OCI-M1 (cell line): ENCODE measurements at regions not wholly inside any gene's neighbourhood (a gene's known extent, or its start where the extent isn't known, plus 50 kb on each side); places are given as distances from the start of the nearest gene placed in this dataset.

Source experiments
- DNase-seq: peaks from one replicate; lab custom pipeline; 2025; lab: John Stamatoyannopoulos, UW

DNA sequence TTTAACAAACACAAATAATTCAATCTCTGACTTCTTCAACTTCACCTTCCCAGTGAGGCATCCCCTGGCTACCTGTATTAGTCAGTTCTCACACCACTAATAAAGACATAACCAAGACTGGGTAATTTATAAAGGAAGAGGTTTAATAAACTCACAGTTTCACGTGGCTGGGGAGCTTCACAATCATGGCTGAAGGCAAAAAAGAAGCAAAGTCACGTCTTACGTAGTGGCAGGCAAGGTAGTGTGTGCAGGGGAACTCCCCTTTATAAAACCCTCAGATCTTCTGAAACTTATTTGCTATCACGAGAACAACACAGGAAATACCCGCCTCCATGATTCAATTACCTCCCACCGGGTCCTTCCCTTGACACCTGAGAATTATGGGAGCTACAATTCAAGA, 478.5 kb downstream of the ADGRL2 start:
- no peak for DNase-seq

DNA sequence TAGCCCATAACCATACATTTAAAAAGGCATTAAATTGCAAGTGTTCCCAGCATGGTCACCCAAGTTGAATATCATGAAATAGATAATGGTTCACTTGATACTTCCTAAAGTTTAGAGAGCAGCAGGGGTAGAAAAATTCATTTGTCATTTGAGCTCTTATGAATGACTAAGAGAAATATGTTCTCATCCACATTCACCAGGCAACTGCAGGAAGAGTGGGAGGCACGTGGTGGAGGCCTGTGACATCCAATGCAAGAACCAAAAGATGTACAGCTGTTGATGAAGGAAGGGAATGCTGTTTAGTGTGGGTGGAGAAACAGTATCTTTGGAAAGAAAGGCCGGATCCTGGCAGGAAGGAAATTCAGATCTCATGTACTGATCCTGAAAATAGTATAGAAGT, 473.1 kb downstream of the ADGRL2 start:
- DNase-seq: no peak

DNA sequence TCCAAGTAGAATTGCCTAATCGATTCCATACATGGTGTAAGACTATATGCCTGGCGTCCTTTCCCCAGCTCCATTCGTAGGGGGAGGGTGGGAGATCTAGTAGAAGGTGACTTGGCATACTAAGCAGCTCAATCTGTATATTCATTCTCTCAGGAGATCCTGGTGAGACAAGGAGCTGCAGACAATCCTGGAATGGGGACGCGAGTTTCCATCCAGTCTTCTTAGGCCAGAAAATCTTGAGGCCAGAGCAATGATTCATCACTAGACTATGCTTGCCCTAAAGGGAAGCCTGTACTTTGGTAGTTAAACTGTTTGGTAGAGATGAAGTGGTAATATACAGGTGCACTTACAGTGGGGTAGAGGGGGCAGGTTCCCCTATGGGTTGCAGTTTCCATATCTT, 468.7 kb downstream of the ADGRL2 start:
- DNase-seq: no peak

DNA sequence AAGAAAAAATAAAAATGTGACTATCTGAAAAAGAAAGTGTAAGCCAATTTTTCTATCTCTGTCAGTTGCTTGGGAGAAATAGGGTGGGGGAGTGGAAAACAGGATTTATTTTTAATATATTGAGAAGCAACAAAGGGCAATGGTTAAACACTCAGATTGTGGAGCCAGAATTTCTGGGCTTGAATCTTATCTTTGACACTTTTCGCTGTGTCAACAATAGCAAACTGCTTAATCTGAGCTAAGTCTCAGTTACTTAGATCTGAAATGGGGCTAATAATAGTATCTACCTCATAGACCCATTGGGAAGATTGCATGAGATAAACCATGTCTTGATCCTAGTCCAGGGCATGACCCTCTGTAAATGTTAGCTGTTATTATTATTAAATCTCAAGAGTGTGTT, 468.1 kb downstream of the ADGRL2 start:
- DNase-seq: no peak

DNA sequence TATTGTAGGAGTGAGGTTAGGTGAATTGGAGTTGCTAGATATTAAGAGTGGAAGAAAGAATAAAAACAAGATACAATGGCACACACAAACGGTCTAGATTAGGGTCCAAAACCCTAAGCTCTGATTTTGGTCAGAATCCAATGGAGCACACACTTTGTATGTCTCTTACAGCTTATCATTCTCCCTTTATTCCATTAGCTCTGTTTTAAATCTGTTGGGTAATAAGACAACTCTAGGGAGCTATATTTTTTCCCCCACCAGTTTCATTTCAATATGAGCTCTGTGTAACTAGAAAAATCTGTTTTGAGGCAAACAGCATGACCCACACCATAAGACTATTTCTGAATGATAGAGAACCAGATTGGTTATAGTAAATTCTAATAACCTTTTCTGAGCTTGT, 465.6 kb downstream of the ADGRL2 start:
- no peak for DNase-seq

DNA sequence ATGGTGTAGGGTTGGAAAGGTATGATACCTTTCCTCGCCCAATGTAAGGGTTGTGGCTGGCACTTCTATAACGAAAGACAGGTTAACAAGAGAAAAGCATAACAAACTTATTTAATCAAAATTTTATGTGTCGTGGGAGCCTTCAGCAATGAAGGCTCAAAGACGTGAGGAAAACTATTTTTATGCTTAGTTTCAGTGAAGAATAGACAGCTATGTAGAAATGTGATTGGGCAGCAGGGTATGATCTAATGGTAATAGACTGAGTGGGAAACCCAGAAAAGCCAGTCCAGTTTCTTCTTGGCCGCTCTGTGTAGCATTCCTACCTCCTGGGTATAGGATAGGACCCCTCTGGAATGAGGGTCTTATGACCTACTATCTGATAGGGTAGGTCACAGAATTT, 464.7 kb downstream of the ADGRL2 start:
- DNase-seq: no peak

DNA sequence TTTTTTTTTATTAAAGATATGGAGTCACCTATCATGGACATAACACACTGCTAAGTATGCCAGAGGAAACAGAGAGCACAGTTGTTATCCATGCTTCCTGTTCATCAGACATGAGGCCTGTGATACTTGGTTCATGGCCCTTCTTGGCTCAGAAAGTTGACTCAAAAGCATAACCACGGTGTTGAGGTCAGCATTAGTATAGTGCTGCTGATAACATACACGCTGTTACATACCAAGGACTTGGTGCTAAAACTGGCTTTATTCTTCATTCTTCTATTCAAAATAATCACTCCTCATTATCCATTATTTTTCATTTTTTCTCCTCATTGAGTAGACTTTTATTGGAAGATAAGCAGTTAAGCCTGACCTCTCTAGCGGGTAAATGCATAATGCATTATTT, 464.1 kb downstream of the ADGRL2 start:
- DNase-seq: no peak

DNA sequence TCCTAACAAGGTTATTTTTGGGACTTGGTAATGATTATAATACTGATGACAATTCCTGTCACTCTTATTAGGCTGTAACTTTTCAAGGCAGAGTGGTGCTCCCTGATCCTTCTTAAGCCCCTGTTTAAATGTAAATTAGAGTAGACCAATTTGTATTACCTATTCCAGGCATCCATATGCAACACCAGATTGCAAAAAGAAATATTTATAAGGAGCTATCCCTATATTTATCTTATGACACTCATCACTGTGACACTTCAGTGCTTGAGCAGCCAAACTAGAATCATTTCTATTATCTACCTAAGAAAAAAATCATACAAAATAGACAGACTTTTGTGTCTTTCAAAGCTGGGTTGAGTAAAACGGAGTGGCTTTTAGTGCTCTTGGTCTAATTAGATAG, 462.7 kb downstream of the ADGRL2 start:
- DNase-seq: no peak

DNA sequence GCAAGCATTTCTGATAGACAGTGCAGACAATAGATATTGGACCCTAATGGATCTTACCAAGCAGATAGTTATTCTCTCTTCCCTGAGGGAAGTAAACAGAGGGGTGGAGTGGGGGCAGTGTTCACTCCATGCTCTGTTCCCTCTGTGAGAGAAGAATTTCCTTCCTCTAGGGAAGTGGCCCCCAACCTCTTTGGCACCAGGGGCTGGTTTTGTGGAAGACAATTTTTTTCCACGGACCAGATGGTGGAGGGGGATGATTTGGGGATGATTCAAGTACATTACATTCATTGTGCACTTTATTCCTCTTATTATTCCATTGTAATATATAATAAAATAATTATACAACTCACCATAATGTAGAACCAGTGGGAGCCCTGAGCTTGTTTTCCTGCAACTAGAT, 459.9 kb downstream of the ADGRL2 start:
- no peak for DNase-seq

DNA sequence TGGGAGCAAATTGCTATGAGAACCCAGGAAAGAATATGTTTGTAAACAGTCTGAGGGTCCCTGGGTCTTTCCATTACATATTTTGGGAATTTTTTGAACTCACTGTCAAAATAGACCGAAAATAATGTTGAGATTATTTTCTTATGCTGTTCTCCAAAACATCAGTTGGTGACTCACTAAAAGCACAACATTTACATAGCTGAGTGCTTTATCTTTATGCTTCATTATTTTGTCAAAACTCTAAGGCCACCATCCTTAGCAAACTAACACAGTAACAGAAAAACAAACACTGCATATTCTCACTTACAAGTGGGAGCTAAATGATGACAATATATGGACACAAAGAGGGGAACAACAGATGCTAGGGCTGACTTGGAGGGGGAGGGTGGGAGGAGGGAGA, 459.3 kb downstream of the ADGRL2 start:
- no peak for DNase-seq

DNA sequence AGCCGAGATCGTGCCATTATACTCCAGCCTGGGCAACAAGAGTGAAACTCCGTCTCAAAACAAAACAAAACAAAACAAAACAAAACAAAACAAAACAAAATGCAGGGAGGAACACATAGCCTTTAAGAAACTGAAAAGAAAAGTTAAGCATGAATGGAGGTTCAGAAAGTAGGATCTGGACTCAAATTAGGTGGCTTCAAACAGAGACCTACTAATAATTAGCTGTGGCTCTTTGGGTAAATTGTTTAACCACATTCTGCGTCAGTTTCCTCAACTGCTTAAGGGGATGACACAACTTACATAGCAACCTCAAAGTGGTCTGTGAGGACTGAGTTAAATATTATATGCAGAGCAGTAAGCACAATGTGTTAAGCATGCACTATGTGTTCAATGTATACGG, 458.2 kb downstream of the ADGRL2 start:
- DNase-seq: no peak

DNA sequence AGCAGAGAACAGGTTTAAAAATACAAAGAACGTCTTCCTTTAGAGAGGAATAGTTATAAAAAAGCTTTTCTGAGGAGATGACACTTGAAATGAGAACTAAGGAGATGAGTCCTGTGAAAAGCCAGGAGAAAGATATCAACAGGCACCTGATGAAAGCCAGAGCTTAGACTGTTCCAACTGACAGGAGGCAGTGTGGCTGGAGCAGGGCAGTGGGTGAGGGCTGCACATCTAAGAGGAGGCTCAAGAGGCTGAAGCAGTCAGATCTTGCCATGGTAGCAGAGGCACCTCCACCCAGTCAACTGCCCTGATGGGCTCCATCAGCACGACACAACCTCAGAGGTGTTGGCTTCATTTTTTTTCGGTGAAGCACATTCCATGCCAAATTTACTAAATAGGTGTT, 445.3 kb downstream of the ADGRL2 start:
- no peak for DNase-seq

DNA sequence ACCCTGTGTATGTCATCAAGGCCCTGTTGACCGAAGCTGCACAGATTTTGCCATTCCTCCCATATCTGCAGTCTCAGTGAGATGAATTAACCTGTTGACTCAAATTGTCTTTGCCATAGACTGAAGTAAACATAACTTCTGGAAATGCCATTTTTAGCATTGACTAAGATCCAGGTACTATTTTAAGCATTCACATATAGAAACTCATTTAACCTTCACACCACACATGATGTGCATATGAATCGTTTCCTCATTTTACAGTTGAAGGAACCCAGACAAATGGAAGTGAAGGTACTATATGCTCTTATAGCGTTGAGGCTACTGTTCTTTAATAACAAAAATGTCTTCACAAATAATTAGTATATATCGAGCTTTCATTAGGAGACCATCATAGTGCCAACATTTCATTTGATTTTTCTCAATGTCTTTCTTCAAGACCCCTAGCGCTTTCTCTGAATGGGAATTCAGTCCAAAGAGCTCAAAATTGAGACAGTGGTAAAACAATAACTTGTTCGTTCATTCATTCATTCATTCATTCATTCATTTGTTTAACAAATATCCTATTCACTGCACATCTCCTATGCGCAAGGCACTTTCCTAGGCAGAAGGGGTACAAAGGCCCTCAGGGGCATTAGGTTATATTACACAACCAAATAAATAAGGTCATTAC, 444.7 kb downstream of the ADGRL2 start:
- DNase-seq: no peak

DNA sequence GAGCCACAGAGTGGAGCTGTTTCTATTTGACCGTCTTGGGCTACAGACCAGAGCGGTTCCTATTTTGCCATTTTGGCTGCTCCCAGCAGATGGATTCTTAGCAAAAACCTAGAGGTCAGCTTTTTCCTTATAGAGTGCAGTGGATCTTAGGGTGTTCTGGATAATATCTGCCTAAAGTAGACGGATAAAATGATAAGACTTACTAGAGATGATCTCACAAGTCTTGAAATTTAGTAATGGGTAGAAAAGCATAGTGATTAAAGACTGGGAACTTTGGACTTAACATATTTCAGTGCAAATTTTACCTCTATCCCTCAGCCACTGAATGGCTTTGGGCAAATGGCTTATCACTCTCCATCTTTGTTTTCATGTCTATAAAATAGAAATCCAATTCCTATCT, 439.8 kb downstream of the ADGRL2 start:
- no peak for DNase-seq

DNA sequence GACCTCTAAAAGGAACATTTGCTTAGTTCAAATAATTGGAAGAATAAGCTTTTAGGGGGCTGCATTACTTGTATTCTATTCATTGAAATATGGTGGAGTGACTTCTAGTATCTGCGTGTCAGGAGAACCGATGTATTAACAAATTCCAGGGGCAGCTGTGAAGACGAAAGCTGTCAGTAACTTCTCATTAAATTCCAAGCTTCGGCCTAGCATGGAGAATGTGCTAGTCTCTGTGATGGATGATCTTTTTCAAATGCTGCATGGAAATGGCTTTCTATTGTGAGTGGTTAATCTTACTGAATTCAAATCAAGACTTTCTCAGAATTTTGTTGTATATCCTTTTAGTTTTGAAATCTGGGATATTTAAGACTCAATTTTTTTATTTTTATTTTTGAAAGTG, 429.9 kb downstream of the ADGRL2 start:
- DNase-seq: no peak

DNA sequence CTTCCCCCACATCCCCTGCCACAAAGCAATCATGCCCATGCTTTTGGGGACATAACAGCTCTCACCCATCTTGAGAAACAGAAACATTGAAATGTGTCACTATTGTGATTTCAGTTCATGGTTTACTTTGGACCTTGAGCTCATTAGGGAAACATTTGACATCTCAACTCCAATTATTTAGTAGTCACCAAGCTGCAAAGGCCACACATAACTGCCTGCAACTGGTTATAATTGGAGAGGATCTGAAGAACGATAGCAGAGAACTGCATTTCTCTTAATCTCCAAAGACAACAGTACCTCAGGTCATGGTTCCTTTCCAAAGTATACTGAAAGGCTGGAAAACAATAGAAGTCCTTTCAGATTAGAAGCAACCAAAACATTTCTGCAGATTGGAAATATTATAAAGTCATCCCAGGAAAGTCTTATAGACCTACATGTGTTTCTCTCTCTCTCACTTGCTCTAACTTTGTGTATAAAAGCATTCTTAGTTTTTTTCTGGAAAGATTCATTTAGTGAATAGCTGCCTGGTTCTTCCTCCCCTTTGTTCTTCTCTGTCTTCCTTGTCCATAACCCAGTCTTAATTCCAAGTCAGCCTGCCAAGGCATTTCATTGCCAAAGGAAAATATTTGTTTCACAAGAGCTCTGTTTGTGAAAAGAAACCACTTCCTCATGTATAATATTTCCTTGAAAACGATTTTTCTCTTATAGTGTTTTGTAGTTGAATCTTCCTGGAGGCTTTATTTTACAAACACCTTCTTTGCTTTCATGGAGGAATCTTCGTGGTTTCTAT, 426.8 kb downstream of the ADGRL2 start:
- peak; percentile 8 for DNase-seq

DNA sequence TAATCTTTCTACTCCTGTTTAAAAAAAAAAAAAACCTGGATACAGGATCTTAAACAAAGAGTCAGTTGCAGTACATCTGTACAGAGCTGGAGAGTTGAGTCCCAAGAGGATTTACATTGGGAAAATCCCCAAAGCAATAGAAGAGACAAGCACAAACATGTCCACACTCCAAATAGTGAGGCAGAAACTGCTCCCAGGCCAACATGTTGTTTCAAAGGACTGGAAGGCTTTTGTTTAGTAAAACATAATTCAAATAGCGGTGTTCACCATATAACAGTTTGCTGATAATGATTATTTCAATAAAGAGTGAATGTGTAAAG, 425.4 kb downstream of the ADGRL2 start:
- DNase-seq: no peak

DNA sequence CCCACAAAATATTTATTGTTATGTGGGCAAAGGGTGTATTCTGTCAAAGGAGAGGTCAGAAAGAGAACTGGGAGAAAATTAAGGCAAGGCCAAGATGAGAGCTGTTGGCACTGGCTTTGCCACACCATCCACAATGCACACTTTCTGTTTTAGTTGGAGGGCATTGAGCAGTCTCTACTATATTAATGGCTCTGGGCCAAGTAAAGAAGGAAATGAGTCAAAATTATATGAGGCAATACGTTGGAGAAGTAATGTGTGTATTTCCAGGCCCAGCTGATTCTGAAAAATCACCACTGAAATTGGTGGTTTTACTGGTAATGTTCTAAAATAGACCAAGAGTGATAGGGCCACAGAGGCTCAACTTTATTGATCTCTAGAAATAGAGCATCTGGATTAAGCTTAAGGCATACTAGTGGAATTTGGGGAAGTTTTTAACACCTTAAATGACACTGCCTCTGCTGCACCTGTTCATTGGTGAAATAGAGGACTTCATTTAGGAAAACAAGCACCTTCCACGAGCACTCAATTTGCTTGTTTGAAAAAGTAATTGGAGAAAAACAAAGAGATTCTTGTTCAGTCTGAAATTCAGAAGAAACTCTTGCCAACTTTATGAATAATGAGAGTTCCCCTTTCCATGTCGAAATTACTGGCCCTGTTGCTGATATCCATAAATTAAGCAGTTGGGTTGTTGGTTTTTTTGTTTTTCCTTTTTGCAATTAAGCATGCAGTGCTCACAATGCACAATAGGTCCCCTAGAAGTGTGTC, 424.9 kb downstream of the ADGRL2 start:
- peak; percentile 39 for DNase-seq

DNA sequence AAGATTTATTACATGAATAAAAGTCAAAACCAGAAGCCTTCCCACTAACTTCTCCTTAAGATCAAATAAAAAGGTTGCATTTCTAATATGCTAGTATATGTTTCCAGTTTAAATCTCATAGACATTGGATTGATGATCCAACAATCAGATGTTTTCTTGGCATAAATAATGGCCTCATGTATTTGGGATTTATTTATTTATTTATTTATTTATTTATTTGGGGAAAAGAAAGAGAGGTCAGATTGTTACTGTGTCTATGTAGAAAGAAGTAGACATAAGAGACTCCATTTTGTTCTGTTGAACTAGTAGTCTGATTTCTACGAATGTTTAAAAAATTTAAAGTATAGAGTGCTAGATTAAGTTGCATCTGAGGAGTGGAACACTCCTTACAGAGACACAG, 422.4 kb downstream of the ADGRL2 start:
- no peak for DNase-seq

DNA sequence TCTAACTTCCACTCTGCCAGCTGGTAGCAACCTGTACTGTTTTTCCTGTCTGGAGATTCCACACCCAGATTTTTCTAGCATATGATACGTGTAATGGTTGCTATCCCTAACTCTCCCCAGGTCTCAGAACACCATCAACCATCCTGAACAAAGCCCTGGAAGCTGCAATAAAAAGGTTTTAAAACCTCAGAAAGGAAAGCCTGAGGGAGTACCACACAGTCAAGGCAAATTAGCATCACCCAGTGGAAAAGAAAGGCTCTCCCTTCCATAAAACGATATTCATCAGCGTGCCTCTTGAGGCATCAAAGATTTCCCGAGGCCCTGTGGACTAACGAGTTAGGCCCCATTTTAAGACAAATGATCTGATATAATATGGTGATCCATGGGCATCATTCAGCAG, 421.0 kb downstream of the ADGRL2 start:
- no peak for DNase-seq

DNA sequence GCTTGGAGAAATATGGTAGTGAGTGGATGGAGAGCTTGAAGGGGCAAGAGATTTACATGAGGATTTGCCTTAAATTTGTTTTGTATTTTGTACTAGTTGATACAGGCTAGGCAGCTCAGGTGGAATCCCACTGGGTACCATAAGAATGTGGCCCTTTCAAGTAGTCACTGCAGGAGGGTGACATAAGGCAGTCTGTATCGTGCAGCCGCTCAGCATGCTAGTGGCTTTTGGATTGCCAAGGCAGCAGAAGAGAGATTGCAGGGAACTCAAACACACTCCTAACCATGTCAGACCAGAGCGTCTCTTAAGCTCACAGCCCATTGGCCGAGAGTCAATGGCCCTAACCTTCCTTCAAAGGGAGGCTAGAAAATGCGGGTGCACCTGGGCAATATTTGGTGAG, 420.0 kb downstream of the ADGRL2 start:
- DNase-seq: no peak

DNA sequence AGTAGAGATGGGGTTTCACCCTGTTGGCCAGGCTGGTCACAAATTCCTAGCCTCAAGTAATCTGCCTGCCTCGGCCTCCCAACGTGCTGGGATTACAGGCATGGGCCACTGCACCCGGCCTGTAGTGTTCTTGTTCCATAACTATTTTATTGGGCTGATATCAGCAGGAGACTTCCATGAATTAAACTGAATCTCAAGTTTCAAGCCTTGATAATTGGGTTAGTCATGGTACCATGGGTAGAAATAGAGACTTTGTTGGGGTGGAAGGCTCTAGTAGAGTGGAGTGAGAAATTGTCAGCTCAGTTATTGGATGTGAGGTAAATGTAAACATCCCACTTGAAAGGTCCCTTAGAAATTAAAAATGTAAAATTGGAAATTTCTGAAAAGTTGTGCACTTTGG, 419.1 kb downstream of the ADGRL2 start:
- no peak for DNase-seq

DNA sequence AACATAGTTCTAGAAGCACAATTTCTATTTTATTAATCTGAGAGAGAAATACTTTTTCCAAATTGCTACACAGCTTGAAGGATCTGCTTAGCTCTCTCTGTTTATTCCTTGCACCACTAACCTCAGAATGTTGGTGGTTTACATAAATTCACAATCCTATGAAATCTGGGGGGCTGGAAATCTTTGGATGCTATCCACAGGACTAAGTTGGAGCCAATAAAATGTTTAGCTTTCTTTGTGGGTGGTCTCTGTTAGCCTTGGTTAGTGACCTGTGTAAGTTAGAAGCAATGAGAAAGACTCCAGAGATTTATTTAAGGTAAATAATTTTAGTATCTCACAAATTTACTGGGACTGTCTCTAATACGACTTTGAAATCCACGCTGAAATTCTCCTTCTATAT, 418.1 kb downstream of the ADGRL2 start:
- no peak for DNase-seq

DNA sequence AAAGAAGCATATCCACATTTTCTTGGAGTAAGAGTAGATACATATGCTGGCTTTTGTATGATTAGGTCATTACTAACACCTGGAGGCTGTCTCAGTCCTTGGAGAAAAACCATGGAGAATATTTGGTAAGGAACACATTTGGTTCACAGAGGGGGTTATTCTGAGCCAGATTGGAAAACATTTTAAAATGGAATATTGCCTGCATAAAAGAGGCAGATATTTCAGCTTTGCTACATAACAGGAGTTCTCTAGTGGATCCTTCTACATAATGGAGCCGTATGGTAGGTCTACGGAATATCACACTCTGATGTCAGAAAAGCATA, 415.1 kb downstream of the ADGRL2 start:
- no peak for DNase-seq
